SK-N-SH (cell line): ENCODE measurements at regions not wholly inside any gene's neighbourhood (a gene's known extent, or its start where the extent isn't known, plus 50 kb on each side); places are given as distances from the start of the nearest gene placed in this dataset.

Experiments
- CTCF ChIP-seq: fragments of 200-600 bp; sonication (generic); IDR thresholded peaks from 2 replicates; pipeline ENCODE4 v1.6.1; 2017; ENCODE audit warnings: antibody characterized with exemption, mild to moderate bottlenecking, moderate library complexity
- EP300 ChIP-seq, 2 experiments: IDR thresholded peaks; 2 replicates each; pipeline versions ENCODE4 v1.4.0 to v1.6.1; 2012; ENCODE audit warnings: borderline replicate concordance in 1 of 2, low read depth in 1 of 2, low read length in 1 of 2
- GABPA ChIP-seq: IDR thresholded peaks from 2 replicates; pipeline ENCODE4 v1.4.0; 2012; ENCODE audit warnings: low read depth, mild to moderate bottlenecking
- POLR2AphosphoS5 ChIP-seq: IDR thresholded peaks from 2 replicates; pipeline ENCODE4 v1.6.1; 2012; ENCODE audit warnings: low read depth, low read length
- TF ChIP-seq, protein P1 (sequence below): IDR thresholded peaks from 2 replicates; pipeline ENCODE4 v1.6.1; 2012; ENCODE audit warnings: mild to moderate bottlenecking, low read depth, low read length, moderate library complexity

DNA sequence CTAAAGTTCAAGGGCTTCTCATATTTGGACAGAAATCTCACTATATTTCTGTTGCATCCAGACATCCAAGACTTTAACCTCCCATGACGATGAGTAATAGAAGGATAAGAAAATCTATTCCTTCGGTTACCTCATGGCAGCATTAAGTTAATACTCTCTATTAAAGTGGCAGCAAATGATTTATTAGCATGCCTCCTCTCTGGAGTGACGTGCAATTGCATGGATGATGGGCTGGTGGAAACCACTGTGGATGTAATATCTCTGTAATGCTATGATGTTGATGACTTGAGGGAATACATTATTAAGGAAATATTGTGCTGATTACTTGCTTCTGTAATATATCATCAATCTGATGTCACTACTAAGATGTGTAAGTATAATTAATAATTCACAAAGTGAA is 336.8 kb downstream of the DSEL start:
- TF ChIP-seq, protein P1, sequence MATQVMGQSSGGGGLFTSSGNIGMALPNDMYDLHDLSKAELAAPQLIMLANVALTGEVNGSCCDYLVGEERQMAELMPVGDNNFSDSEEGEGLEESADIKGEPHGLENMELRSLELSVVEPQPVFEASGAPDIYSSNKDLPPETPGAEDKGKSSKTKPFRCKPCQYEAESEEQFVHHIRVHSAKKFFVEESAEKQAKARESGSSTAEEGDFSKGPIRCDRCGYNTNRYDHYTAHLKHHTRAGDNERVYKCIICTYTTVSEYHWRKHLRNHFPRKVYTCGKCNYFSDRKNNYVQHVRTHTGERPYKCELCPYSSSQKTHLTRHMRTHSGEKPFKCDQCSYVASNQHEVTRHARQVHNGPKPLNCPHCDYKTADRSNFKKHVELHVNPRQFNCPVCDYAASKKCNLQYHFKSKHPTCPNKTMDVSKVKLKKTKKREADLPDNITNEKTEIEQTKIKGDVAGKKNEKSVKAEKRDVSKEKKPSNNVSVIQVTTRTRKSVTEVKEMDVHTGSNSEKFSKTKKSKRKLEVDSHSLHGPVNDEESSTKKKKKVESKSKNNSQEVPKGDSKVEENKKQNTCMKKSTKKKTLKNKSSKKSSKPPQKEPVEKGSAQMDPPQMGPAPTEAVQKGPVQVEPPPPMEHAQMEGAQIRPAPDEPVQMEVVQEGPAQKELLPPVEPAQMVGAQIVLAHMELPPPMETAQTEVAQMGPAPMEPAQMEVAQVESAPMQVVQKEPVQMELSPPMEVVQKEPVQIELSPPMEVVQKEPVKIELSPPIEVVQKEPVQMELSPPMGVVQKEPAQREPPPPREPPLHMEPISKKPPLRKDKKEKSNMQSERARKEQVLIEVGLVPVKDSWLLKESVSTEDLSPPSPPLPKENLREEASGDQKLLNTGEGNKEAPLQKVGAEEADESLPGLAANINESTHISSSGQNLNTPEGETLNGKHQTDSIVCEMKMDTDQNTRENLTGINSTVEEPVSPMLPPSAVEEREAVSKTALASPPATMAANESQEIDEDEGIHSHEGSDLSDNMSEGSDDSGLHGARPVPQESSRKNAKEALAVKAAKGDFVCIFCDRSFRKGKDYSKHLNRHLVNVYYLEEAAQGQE = no peak
- TF ChIP-seq GABPA = no peak
- no peak for TF ChIP-seq POLR2AphosphoS5
- TF ChIP-seq EP300 (IDR thresholded peaks at IDR 0.05; ENCODE audit: borderline replicate concordance in 1 of 2, low read depth in 1 of 2, low read length in 1 of 2) = no peak
- TF ChIP-seq CTCF = no peak
